Peyer's patch (tissue), 4 donors: ENCODE measurements at regions not wholly inside any gene's neighbourhood (a gene's known extent, or its start where the extent isn't known, plus 50 kb on each side); places are given as distances from the start of the nearest gene placed in this dataset.

Source experiments
- DNase-seq, 3 donors: peaks; one replicate each; pipeline ENCODE4 v3.0.0-alpha.2; 2017 to 2019
- H3K27ac ChIP-seq, 4 donors: fragments of 200-600 bp; sonication (generic); one replicate each; pipeline ENCODE4 v1.5.1; 2016 to 2019
- H3K27me3 ChIP-seq, 2 donors: fragments of 200-600 bp; sonication (generic); one replicate each; pipeline ENCODE4 v1.5.1; 2019
- H3K36me3 ChIP-seq, 3 donors: fragments of 200-600 bp; sonication (generic); one replicate each; pipeline ENCODE4 v1.5.1; 2016 to 2019
- H3K4me1 ChIP-seq, 4 donors: fragments of 200-600 bp; sonication (generic); one replicate each; pipeline ENCODE4 v1.5.1; 2016 to 2019
- H3K4me3 ChIP-seq, 4 donors: fragments of 200-600 bp; sonication (generic); 1 replicate in 3 of 4; 2 replicates in 1 of 4; pipeline ENCODE4 v1.5.1; 2016 to 2019; ENCODE audit warnings: mild to moderate bottlenecking in 1 of 4
- H3K9me3 ChIP-seq, 4 donors: fragments of 200-600 bp; sonication (generic); one replicate each; pipeline ENCODE4 v1.5.1; 2016 to 2019; ENCODE audit warnings: mild to moderate bottlenecking in 1 of 4
- POLR2A ChIP-seq, 2 donors: fragments of 450-650 bp; IDR thresholded peaks; one replicate each; pipeline ENCODE4 v1.5.1; 2017; ENCODE audit warnings: antibody characterized with exemption in 2 of 2, mild to moderate bottlenecking in 2 of 2, moderate library complexity in 2 of 2
- TF ChIP-seq, protein P1 (sequence below), 6 experiments: fragments of 450-650 bp in 4 of 6; fragments of 200-600 bp in 2 of 6; sonication (generic) in 1 of 6; IDR thresholded peaks; one replicate each; pipeline ENCODE4 v1.5.1; 2017 to 2019; ENCODE audit warnings: antibody characterized with exemption in 6 of 6, mild to moderate bottlenecking in 3 of 6, moderate library complexity in 1 of 6

DNA sequence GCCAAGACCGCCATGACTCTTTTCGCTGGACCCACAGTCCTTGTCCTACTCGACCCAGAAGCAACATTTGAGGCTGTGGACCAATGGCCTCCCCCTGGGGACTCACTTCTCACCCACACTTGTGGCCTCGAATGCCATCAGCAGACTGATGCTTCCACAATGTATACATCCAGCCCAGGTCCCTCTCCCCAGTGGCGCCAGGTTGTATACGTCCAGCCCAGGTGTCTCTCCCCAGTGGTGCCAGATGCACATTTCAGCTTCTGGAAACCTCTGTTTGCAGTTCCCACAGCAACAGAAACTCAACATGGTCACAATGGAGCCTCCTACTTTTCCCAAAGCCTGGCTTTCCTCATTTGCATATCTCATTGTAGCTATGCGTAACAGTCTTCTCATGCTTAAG, 210.5 kb upstream of the RNF32 start:
- TF ChIP-seq, protein P1, sequence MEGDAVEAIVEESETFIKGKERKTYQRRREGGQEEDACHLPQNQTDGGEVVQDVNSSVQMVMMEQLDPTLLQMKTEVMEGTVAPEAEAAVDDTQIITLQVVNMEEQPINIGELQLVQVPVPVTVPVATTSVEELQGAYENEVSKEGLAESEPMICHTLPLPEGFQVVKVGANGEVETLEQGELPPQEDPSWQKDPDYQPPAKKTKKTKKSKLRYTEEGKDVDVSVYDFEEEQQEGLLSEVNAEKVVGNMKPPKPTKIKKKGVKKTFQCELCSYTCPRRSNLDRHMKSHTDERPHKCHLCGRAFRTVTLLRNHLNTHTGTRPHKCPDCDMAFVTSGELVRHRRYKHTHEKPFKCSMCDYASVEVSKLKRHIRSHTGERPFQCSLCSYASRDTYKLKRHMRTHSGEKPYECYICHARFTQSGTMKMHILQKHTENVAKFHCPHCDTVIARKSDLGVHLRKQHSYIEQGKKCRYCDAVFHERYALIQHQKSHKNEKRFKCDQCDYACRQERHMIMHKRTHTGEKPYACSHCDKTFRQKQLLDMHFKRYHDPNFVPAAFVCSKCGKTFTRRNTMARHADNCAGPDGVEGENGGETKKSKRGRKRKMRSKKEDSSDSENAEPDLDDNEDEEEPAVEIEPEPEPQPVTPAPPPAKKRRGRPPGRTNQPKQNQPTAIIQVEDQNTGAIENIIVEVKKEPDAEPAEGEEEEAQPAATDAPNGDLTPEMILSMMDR (IDR thresholded peaks at IDR 0.05) = no peak
- TF ChIP-seq POLR2A (IDR thresholded peaks at IDR 0.05) = no peak

DNA sequence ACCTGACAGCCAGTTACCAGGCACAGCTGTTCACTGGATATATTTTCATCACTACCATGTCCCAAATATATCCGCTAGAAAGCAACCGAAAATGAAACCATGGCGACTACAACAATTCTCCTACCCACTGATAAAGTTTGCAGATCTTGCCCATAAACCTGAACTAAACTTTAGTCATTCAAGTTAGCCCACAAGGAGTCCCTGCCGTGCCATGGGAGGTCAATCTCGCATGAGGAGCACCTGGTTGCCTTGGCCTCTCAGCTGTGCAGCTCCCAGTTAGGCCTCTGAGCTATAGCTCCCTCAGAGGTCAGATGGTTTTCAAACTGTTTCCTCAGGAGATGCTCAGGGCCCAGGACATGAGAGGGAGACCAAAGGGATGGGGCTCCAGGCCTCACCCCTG, 211.1 kb upstream of the RNF32 start:
- H3K9me3 ChIP-seq = no peaks in the 10 kb centered on the region
- H3K27me3 ChIP-seq = no peaks in the 10 kb centered on the region
- H3K36me3 ChIP-seq = no peaks in the 10 kb centered on the region
- H3K4me3 ChIP-seq = no peak overlapping the region
- H3K27ac ChIP-seq = no peak overlapping the region
- no peak for DNase-seq
- no peaks in the 10 kb centered on the region for H3K4me1 ChIP-seq
- TF ChIP-seq, protein P1 (IDR thresholded peaks at IDR 0.05) = no peak
- no peak for TF ChIP-seq POLR2A (IDR thresholded peaks at IDR 0.05)

More for the DNA sequence above, 210.5 kb upstream of the RNF32 start:
- Histone ChIP-seq H3K4me1 (no peaks in the 10 kb centered on the region), H3K27ac (no peak overlapping the region), H3K9me3 (no peaks in the 10 kb centered on the region), H3K36me3 (no peaks in the 10 kb centered on the region), H3K27me3 (no peaks in the 10 kb centered on the region), H3K4me3 (no peak overlapping the region)
- no peak for DNase-seq

DNA sequence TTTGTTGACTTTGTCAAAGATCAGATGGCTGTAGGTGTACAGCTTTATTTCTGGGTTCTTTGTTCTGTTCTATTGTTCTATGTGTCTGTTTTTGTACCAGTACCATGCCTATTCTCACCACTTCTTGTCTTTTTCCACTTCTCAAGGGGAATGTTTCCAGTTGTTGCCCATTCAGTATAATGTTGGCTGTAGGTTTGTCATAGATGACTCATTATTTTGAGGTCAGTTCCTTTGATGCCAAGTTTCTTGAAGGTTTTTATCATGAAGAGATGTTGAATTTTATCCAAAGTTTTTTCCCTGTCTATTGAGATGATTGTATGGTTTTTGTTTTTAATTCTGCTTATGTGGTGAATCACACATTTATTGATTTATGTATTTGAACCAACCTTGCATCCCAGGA, 216.7 kb upstream of the RNF32 start:
- H3K36me3 ChIP-seq = no peaks in the 10 kb centered on the region
- peaks cover 0 to 3% (median 0%) of the 10 kb centered on the region in 4 donors for H3K9me3 ChIP-seq
- no peaks in the 10 kb centered on the region for H3K4me1 ChIP-seq
- DNase-seq = no peak
- H3K27ac ChIP-seq = no peak overlapping the region
- TF ChIP-seq, protein P1 (IDR thresholded peaks at IDR 0.05) = no peak
- TF ChIP-seq POLR2A (IDR thresholded peaks at IDR 0.05) = no peak
- H3K4me3 ChIP-seq = no peak overlapping the region
- no peaks in the 10 kb centered on the region for H3K27me3 ChIP-seq

DNA sequence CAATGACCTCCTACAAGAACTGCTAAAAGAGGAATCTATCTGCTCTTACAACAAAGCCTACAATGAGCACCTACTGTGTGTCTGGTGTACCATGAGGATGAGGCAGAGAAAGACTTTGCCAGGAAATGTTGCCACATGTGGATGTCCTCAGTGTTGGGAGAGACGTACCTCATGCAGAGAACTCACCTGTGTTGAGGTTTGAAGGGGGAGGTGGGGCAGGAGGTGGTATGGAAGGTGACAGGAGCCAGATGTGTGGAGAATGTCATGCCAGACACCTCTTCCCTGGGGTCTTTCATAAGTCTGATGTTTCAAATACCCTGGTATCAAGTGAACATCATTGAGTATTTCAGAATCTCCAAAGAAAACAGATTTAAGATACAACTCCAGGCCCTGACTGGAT, 220.1 kb upstream of the RNF32 start:
- TF ChIP-seq, protein P1 (IDR thresholded peaks at IDR 0.05) = no peak
- no peak for TF ChIP-seq POLR2A (IDR thresholded peaks at IDR 0.05)
- H3K9me3 ChIP-seq = peaks cover 0 to 3% (median 0%) of the 10 kb centered on the region in 4 donors
- no peaks in the 10 kb centered on the region for H3K36me3 ChIP-seq
- no peaks in the 10 kb centered on the region for H3K27me3 ChIP-seq
- no peak overlapping the region for H3K4me3 ChIP-seq
- H3K4me1 ChIP-seq = no peaks in the 10 kb centered on the region
- H3K27ac ChIP-seq = no peak overlapping the region
- no peak for DNase-seq

DNA sequence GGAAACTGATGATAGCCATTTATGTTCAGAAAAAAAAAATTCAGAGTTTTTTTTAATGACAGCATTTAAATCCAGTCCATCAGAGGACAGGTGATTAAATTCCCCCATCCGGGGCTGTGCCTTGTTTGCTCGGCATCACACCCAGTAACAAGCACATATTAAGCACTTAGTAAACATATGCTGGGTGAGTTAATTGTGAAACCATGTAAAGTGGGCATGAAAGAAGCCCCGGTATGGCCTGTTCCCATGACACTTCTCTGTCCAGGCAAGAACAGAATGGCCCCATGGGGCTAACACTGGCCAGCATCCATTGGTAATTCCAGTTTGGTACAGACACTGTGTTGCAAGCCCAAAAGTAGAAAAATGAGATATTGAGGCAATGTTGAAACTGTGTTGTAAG, 220.8 kb upstream of the RNF32 start:
- Histone ChIP-seq H3K27me3 (no peaks in the 10 kb centered on the region), H3K27ac (no peak overlapping the region), H3K4me3 (no peak overlapping the region), H3K9me3 (peaks cover 0 to 3% (median 0%) of the 10 kb centered on the region in 4 donors), H3K4me1 (no peaks in the 10 kb centered on the region), H3K36me3 (no peaks in the 10 kb centered on the region)
- TF ChIP-seq POLR2A (IDR thresholded peaks at IDR 0.05) = no peak
- TF ChIP-seq, protein P1 (IDR thresholded peaks at IDR 0.05) = no peak
- no peak for DNase-seq

DNA sequence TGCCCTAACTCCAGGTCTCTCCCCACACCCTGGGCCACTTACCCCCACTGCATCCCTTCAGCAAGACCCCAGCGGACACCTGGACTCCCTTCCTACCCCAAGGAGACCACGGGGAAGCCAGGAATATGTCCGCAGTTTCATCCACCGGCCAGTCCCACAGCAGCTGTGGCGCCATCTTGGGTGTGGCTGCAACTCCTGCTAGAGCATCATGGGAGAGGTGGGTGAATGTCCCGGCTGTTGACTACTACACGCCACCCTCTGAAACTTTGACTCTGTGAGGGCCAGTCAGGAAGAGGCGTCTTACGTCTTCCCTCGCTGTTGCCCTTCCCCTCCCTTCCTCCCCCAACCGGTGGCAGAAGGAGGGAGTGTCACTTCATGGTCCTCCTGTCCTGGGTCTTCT, 238.3 kb upstream of the RNF32 start:
- Histone ChIP-seq H3K27me3 (no peaks in the 10 kb centered on the region), H3K9me3 (no peaks in the 10 kb centered on the region), H3K27ac (no peak overlapping the region), H3K36me3 (no peaks in the 10 kb centered on the region), H3K4me1 (no peaks in the 10 kb centered on the region), H3K4me3 (no peak overlapping the region)
- TF ChIP-seq POLR2A (IDR thresholded peaks at IDR 0.05) = no peak
- TF ChIP-seq, protein P1 (IDR thresholded peaks at IDR 0.05) = no peak
- no peak for DNase-seq
